ENCODE measurements at regions not wholly inside any gene's neighbourhood (a gene's known extent, or its start where the extent isn't known, plus 50 kb on each side); places are given as distances from the start of the nearest gene placed in this dataset.

GRCh38 chr1:88320291-88320690 is 363.8 kb upstream of the PKN2 start:
- Histone ChIP-seq H3K4me1 (no peaks in the 10 kb centered on the region), H3K27me3 (no peaks in the 10 kb centered on the region), H3K36me3 (no peaks in the 10 kb centered on the region), H3K9me3 (no peaks in the 10 kb centered on the region), H3K4me3 (no peak overlapping the region), H3K27ac (no peak overlapping the region)
- ATAC-seq (ENCODE audit: low FRiP score in 2 of 2) (no peak), DNase-seq (no peak)
- WGBS, 2 donors, result 44 to 51% methylated on average over 3 of the region's 3 CpGs
- TF ChIP-seq EP300 (IDR thresholded peaks at IDR 0.05) (no peak), POLR2A (IDR thresholded peaks at IDR 0.05) (no peak), CTCF (IDR thresholded peaks at IDR 0.05) (no peak), POLR2AphosphoS5 (IDR thresholded peaks at IDR 0.05) (no peak)

GRCh38 chr1:88321706-88322105 is 362.4 kb upstream of the PKN2 start:
- no peak for DNase-seq
- no peak for ATAC-seq (ENCODE audit: low FRiP score in 2 of 2)
- Histone ChIP-seq H3K4me3 (no peak overlapping the region), H3K4me1 (no peaks in the 10 kb centered on the region), H3K36me3 (no peaks in the 10 kb centered on the region), H3K27me3 (no peaks in the 10 kb centered on the region), H3K9me3 (no peaks in the 10 kb centered on the region), H3K27ac (no peak overlapping the region)
- TF ChIP-seq CTCF (IDR thresholded peaks at IDR 0.05) (no peak), POLR2A (IDR thresholded peaks at IDR 0.05) (no peak)
- WGBS, 2 donors, result 67 to 83% methylated on average over 2 of the region's 2 CpGs

DNA sequence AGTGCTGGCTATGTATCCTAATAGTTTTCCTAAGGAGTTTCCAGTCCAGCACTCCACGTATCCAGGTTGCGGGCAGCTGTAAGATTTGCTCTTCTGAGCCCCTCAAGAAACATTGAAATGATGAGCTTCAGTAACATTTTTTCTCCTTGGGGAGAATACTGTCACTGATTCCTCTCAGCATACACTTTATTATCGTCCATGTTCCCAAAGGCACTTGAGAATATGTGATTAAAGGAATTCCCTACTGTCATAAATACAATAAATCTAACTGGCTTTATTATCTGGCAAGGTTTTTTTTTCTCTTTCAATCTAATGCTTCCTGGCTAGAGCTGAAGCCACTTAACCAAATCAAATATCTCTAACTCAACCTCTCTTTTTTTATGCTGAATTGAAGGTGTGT is 359.2 kb upstream of the PKN2 start:
- Histone ChIP-seq H3K9me3 (no peaks in the 10 kb centered on the region), H3K36me3 (no peaks in the 10 kb centered on the region), H3K4me3 (no peak overlapping the region), H3K4me1 (no peaks in the 10 kb centered on the region), H3K27ac (no peak overlapping the region), H3K27me3 (no peaks in the 10 kb centered on the region)
- DNase-seq (no peak), ATAC-seq (ENCODE audit: low FRiP score in 2 of 2) (no peak)
- TF ChIP-seq POLR2AphosphoS5 (IDR thresholded peaks at IDR 0.05) (no peak), POLR2A (IDR thresholded peaks at IDR 0.05) (no peak), CTCF (IDR thresholded peaks at IDR 0.05) (no peak), EP300 (IDR thresholded peaks at IDR 0.05) (no peak)
- 86 to 87% methylated on average over 3 of the region's 3 CpGs for WGBS, 2 donors

- WGBS, 2 donors, result 60 to 67% methylated on average over 5 of the region's 5 CpGs
- Histone ChIP-seq H3K27ac (peak overlapping the region in 2 of 4 donors; percentile 27 to 36), H3K4me3 (no peak overlapping the region), H3K36me3 (no peaks in the 10 kb centered on the region), H3K4me1 (no peaks in the 10 kb centered on the region), H3K9me3 (no peaks in the 10 kb centered on the region), H3K27me3 (no peaks in the 10 kb centered on the region)
- TF ChIP-seq POLR2A (IDR thresholded peaks at IDR 0.05), result no peak
- ATAC-seq (ENCODE audit: low FRiP score in 2 of 2), result peak; percentile 58 to 81
- DNase-seq, result peak in 1 of 2 donors; percentile 21
Measured at GRCh38 chr1:88327391-88328267, 356.4 kb upstream of the PKN2 start.

- Histone ChIP-seq H3K36me3 (no peaks in the 10 kb centered on the region), H3K4me1 (no peaks in the 10 kb centered on the region), H3K9me3 (no peaks in the 10 kb centered on the region), H3K4me3 (no peak overlapping the region), H3K27ac (no peak overlapping the region), H3K27me3 (no peaks in the 10 kb centered on the region)
- no peak for TF ChIP-seq POLR2A (IDR thresholded peaks at IDR 0.05)
- TF ChIP-seq POLR2AphosphoS5 (IDR thresholded peaks at IDR 0.05), result no peak
- WGBS, 2 donors, result 31 to 42% methylated on average over 4 of the region's 4 CpGs
- DNase-seq (no peak), ATAC-seq (ENCODE audit: low FRiP score in 2 of 2) (no peak)
Measured at GRCh38 chr1:88330201-88330600, 353.9 kb upstream of the PKN2 start.
